ENCODE measurements at regions not wholly inside any gene's neighbourhood (a gene's known extent, or its start where the extent isn't known, plus 50 kb on each side); places are given as distances from the start of the nearest gene placed in this dataset.
A peak's percentile ranks its signal among the peaks of the same experiment; 100 is the strongest.
"Not testable (repeated sequence)": the region's sequence is repeated elsewhere in the genome, so short reads cannot be mapped to it uniquely, and the experiment has no call there.

GRCh38 chr13:76708138-76708688, 178.0 kb downstream of the KCTD12 start:
- DNase-seq: no peak

- DNase-seq: no peak
Measured at GRCh38 chr13:76707360-76707759, 178.8 kb downstream of the KCTD12 start.

DNA sequence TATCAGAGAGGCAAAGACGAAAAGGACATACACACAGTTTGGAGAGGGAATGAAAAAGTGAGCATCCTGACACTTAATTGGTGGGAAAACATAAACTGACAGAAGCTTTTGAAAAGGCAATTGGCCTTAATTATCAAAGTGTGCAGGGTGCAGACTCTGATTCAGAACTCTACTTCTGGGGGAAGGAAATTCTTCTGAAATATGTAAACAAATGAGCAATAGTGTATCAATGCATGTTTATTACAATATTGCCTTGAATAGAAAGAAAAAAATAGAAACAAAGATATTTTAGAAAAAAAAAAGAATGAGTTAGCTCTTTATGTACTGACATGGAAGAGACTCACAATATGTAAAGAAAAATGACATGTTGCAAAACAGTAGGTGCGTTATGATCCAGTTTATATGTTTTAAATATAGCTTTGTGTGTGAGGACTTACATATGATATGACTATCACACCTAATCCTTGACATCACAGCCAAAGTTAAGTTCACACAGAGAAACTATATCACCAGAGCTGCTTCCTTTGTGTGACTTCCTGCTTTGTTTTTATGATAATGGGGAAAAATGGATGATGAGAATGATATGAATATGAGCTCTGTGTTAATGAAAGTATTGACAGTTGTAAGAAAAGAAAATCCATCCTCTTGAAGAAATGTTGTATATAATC, 182.4 kb downstream of the KCTD12 start:
- DNase-seq: no peak

GRCh38 chr13:76703216-76703615, 183.0 kb downstream of the KCTD12 start:
- DNase-seq: no peak

DNA sequence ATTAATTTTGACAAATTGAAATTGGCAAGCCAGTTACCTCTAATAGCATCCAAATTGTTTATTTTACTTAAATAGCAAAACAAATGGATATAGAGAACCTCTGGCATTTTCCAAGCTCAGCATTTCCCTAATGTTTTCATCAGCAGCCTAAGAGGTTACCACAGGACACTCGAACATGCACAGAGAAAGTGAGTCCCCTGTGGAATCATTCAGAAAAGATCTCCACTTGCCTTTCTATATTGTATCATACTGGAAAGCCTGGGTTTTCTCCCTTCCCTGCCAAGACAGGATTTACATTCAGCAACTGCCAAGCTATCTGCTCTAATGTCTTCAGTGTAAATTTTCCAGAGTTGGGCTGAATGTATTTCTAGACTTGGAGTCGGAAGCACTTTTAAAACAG, 188.9 kb downstream of the KCTD12 start:
- DNase-seq: no peak

GRCh38 chr13:76696370-76696769, 189.8 kb downstream of the KCTD12 start:
- DNase-seq: no peak

GRCh38 chr13:76693086-76693485, 193.1 kb downstream of the KCTD12 start:
- DNase-seq: no peak

DNA sequence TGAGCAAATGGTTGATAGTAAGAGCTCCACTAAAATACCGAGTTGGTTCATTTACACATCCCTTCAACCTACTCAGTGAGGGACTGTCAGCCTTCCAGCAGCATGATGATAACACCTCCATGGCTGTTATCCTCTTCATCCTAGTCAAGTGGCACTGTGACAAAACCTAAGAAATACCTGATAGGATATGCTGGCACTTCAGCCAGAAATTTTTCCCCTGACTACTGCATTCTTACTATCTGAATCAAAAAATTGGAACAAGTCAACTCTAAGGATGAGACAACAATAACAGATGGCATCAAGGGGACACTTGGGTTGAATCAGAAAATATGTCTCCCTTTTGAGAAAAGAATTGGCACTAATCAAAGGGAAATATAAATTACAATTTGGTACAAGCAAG, 193.9 kb downstream of the KCTD12 start:
- DNase-seq: no peak

DNA sequence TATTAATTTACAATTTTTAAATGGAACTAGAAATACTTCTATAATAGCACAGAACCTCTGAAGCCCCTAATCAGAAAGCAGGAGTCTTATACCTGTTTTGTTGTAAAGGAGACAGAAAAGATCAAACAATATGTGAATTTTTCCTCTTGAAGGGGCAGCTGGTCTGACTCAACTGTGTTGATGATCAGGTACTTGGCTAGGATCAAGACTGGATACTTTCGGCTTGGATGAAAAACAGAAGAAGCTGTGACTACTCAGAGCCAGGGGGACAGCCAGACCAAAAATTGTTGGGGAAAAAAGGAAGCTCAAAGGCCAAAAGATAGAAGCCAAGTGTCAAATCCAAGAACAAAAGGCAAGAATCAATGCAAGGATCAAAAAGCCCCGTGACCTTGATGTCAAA, 195.6 kb downstream of the KCTD12 start:
- DNase-seq: no peak

DNA sequence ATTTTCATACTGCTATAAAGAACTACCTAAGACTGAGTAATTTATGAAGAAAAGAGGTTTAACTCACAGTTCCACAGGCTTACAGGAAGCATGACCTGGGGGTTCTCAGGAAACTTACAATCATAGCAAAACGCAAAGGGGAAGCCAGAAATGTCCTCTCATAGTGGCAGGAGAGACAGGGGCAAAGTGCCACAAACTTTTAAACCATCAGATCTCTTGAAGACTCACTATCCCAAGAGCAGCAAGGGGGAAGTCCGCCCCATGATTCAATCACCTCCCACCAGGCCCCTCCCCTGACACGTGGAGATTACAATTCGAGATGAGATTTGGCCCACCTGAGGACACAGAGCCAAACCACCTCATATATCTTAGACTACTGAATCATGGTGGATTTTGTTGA, 198.7 kb downstream of the KCTD12 start:
- DNase-seq: no peak

DNA sequence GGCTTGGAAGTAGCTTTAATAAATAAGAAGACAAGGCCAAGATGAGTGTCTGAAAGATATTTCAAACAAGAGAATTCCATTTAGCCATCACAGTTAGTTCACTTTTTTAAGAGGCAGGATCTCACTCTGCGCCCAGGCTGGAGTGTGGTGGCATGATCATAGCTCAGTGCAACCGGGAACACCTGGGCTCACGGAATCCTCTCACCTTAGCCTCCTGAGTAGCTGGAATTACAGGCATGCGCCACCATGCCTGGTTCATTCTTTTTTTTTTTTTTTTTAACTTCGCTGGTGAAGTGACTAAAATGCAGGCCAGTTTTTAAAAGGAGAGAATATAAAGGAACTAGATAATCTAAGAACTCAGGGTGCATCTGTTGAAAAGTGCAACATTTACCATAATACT, 200.3 kb downstream of the KCTD12 start:
- DNase-seq: no peak

DNA sequence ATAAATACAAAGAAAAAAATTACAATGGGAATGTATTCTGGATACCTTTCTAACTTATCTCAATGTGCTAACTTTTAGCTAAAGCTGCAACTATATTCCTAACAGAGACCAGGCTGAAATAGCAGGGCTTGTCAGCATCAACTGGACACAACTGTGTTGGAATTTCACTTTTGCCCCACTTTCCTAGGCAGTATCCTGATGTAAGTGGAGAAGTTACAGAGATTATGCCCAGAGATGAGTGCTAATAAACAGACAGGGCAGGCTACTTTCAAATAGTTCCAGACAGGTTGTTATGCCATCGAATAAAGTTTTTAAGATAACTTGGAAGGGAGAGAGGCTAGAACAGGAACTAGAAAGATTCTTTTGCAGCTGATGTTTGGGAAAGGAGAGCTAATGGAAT, 201.9 kb downstream of the KCTD12 start:
- no peak for DNase-seq

DNA sequence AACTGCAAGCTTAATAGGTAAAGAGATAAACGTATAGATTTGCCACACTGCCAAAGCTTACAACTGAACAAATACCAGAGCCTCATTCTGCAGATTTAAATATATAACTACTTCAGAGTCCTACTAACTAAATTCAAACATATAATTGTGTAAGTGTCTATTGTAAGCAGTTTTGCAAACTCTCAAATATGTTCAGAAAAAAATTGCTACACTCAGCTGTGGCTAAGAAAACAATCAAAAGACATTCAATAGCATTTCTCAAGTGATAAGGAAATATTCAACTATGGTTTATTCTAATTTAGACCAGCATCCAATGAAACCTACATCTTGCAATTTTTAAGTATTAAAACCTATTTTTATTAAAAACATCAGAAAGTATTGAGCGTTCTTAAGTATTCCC, 202.4 kb downstream of the KCTD12 start:
- no peak for DNase-seq

DNA sequence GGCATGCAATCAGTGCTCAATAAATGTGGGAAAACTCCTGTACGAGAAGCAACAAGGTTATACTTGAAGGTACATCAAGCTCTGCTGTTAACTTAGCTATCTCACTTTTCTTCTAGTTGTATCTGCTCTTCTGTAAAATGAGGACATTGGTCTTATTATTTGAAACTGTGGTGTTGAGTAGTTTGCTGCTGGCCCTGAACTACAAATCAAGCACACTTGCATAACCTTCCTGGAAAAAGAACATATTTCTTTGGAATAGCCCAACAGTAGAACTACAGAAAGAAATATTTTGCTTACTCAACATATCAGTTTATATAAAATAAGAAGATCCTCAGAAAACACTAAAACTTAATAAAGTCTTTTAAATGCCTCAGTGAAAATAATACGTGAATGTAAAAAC, 203.0 kb downstream of the KCTD12 start:
- no peak for DNase-seq

DNA sequence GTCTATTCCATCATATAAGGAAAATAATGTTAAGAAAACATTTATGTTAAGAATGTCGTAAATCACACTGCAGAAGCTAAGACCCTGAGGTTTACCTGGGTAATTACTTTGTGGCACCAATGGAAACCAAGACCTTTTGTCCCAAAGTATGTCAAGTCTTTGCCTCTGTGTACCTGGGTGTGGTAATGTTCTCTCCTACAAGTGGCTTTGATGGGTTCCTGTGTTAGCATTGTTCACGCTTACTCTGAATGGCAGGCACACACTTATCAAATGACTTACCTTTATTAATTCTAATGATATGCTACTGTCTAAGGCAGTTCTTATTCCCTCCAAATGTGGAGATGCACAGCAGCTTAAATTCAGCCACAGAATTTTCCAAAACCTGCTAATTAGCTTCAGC, 206.1 kb downstream of the KCTD12 start:
- no peak for DNase-seq

- DNase-seq: no peak
Measured at GRCh38 chr13:76677043-76677442, 209.2 kb downstream of the KCTD12 start.

DNA sequence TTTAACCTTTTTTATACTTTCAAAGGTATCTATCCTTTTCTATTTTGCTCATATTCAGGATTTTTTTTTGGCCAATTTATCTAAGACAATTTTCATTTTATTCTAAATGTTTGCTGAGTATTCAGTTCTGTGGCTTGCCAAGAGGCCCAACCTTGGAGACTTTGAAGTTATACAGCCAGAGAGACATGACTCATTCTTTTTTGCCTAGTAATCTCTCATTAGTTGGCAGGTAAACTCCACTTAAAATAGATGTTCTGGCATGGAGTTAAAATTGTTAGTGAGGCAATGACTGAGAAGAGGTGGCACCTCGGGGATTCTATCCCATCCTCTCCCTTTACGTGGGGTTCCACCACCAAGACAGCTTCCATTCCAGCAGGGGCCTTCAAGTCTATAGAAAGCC, 213.8 kb downstream of the KCTD12 start:
- DNase-seq: no peak

- DNase-seq: no peak
Measured at GRCh38 chr13:76668716-76669115, 217.5 kb downstream of the KCTD12 start.

GRCh38 chr13:76668141-76668540, 218.1 kb downstream of the KCTD12 start:
- no peak for DNase-seq

DNA sequence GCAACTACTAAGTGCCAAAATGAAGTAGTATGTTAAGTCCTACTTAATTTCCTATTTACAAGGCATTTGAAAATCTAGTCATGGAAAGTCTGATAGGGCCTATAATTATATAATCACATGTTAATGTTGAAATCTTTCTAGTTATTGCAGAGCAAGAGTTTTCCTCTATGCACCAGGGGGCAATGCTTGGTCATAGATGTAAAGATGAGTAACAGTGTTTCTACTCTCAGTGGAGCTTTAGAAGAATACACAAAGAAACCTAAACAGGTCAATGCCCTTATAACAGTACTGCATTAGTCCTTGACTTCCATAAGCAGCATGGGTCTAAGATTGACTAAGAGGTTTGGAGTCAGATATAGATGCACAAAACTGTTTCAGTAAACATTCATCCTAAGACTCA, 218.7 kb downstream of the KCTD12 start:
- peak; percentile 4 for DNase-seq

GRCh38 chr13:76663592-76664335, 222.4 kb downstream of the KCTD12 start:
- DNase-seq: no peak

- not testable (repeated sequence) for DNase-seq
Measured at GRCh38 chr13:76659074-76659473, 227.1 kb downstream of the KCTD12 start.

GRCh38 chr13:76656500-76656899, 229.7 kb downstream of the KCTD12 start:
- DNase-seq: no peak

DNA sequence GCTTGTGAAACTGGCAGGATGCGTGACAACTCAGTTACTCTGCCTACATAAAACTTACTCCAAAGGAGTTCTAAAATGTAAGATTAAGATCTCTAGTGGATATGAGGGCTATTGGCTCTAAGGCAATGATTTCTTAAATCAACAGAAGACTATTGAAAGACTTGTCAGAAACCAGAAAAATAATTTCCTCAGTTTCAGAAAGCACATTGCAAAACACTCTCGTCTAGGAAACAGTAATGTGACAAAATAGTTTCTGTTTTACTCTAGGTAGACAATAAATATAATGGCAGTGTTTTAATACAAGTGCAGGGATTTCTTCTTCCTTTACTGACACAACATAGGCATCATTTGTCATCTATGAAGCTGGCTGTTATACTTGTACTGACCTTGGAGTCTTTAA, 230.1 kb downstream of the KCTD12 start:
- DNase-seq: no peak

GRCh38 chr13:76654263-76654662, 231.9 kb downstream of the KCTD12 start:
- DNase-seq: no peak
